ENCODE measurements at regions not wholly inside any gene's neighbourhood (a gene's known extent, or its start where the extent isn't known, plus 50 kb on each side); places are given as distances from the start of the nearest gene placed in this dataset.

DNA sequence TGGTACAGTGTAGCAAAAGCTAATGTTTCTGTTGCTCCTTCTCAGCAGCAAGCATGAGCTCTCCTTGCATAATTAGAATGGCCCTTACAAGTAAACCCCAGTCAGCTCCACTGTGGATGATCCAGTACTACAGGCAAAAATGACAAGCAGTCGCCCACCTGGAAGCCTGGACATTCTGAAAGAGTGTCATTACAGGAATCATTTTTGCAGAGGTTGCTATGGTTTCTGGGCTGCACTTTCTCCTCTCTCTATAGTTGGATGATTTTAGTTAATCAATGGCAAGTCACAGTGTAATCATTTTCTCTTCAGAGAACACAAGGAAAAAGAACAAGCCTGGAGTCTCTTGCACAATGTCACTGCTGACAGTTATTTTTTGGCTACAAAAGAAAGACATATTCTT lies 102.9 kb upstream of the MYO3A start:
- TF ChIP-seq, protein P1, sequence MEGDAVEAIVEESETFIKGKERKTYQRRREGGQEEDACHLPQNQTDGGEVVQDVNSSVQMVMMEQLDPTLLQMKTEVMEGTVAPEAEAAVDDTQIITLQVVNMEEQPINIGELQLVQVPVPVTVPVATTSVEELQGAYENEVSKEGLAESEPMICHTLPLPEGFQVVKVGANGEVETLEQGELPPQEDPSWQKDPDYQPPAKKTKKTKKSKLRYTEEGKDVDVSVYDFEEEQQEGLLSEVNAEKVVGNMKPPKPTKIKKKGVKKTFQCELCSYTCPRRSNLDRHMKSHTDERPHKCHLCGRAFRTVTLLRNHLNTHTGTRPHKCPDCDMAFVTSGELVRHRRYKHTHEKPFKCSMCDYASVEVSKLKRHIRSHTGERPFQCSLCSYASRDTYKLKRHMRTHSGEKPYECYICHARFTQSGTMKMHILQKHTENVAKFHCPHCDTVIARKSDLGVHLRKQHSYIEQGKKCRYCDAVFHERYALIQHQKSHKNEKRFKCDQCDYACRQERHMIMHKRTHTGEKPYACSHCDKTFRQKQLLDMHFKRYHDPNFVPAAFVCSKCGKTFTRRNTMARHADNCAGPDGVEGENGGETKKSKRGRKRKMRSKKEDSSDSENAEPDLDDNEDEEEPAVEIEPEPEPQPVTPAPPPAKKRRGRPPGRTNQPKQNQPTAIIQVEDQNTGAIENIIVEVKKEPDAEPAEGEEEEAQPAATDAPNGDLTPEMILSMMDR (conservative IDR thresholded peaks at IDR 0.05; ENCODE audit: low read depth, low read length) = no peak
- no peak for TF ChIP-seq EZH2 (IDR thresholded peaks at IDR 0.05; ENCODE audit: low read length, unreplicated experiment)

Data from PC-3 (cell line).